Stomach (tissue), 8 donors: ENCODE measurements at regions not wholly inside any gene's neighbourhood (a gene's known extent, or its start where the extent isn't known, plus 50 kb on each side); places are given as distances from the start of the nearest gene placed in this dataset.
A peak's percentile ranks its signal among the peaks of the same experiment; 100 is the strongest.

Experiments used
- DNase-seq, 2 donors: peaks; one replicate each; pipeline versions ENCODE4 v3.0.0 to v3.0.0-alpha.2; 2013 to 2019
- H3K27ac ChIP-seq, 5 donors: fragments of 200-600 bp in 4 of 5; sonication (generic) in 4 of 5; one replicate each; pipeline ENCODE4 v1.5.1; 2013 to 2019; ENCODE audit warnings: mild to moderate bottlenecking in 1 of 5, moderate library complexity in 1 of 5
- H3K27me3 ChIP-seq, 3 donors: fragments of 200-600 bp; sonication (generic); one replicate each; pipeline ENCODE4 v1.5.1; 2017 to 2019; ENCODE audit warnings: mixed run types in 1 of 3
- H3K36me3 ChIP-seq, 4 donors: fragments of 200-600 bp; sonication (generic); 1 replicate in 3 of 4; 2 replicates in 1 of 4; pipeline ENCODE4 v1.5.1; 2016 to 2019
- H3K4me1 ChIP-seq, 4 donors: fragments of 200-600 bp; sonication (generic); one replicate each; pipeline ENCODE4 v1.5.1; 2016 to 2019
- H3K4me3 ChIP-seq, 4 donors: fragments of 200-600 bp; sonication (generic) in 3 of 4; one replicate each; pipeline ENCODE4 v1.5.1; 2016 to 2019; ENCODE audit warnings: mild to moderate bottlenecking in 1 of 4
- H3K9me3 ChIP-seq, 4 donors: fragments of 200-600 bp; sonication (generic); one replicate each; pipeline ENCODE4 v1.5.1; 2016 to 2019
- CTCF ChIP-seq, 7 experiments: fragments of 450-650 bp in 4 of 7; fragments of 200-600 bp in 3 of 7; sonication (generic) in 3 of 7; IDR thresholded peaks; one replicate each; pipeline ENCODE4 v1.5.1; 2016 to 2019; ENCODE audit warnings: antibody characterized with exemption in 7 of 7, control low read depth in 2 of 7, mild to moderate bottlenecking in 1 of 7
- EP300 ChIP-seq: sonication (generic); formaldehyde crosslinking; IDR thresholded peaks from one replicate; pipeline ENCODE4 v1.6.1; 2017; ENCODE audit warnings: antibody characterized with exemption
- POLR2A ChIP-seq, 4 donors: fragments of 450-650 bp; IDR thresholded peaks; one replicate each; pipeline ENCODE4 v1.6.1; 2016; ENCODE audit warnings: antibody characterized with exemption in 4 of 4, control low read depth in 2 of 4, mild to moderate bottlenecking in 1 of 4, moderate library complexity in 1 of 4
- POLR2AphosphoS5 ChIP-seq, 3 donors: sonication (generic); formaldehyde crosslinking; IDR thresholded peaks; one replicate each; pipeline ENCODE4 v1.6.1; 2016; ENCODE audit warnings: antibody characterized with exemption in 3 of 3
- WGBS, 5 donors: extraction: QIAGEN DNeasy Blood & Tissue Kit in 3 of 5; methylation state at CpG; one replicate each; pipeline versions ENCODE4 v1.1.5 to v1.1.7; 2013 to 2018; 5-methylcytosine and 5-hydroxymethylcytosine counted together
- intact Hi-C: fragments of 100-400 bp; cut with DNase I; formaldehyde crosslinking; loops from one replicate; pipeline ENCODE4 v1.15.1; 2023; ENCODE audit warnings: low total_unique reads
- donor health status: healthy with polysubstance abuse.
- donor health status: Bipolar disorder and iron deficiency.
- donor health status: healthy.

DNA sequence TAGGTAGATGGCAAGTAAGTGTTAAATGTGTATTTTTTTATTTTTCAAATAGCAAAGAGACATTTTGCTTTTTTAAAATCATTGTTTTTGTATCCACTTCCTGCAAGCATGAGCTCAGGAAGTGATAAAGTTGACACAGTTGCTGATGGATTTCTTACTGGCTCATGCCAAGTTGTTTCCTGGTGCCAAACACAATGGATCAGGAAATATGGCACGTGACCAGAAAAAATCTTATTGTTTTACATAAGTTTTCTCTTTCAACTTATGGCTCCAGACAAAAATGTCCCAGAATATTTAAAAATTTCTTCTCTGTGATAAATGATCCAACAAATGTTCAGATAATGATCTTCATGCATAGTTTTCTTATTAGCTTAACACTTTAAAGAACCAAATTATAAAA lies 1279.1 kb upstream of the FLRT2 start:
- intact Hi-C loops = no loop called here
- no peak for TF ChIP-seq POLR2AphosphoS5 (IDR thresholded peaks at IDR 0.05)
- TF ChIP-seq CTCF (IDR thresholded peaks at IDR 0.05) = no peak
- TF ChIP-seq EP300 = no peak
- TF ChIP-seq POLR2A (IDR thresholded peaks at IDR 0.05) = no peak
- WGBS, 5 donors = 8 to 18% (median 11%) methylated on average over 1 of the region's 1 CpG

GRCh38 chr14:84251411-84252115 lies 1278.4 kb upstream of the FLRT2 start:
- peak in 1 of 2 donors; percentile 85 for DNase-seq
- no peaks in the 10 kb centered on the region for H3K27me3 ChIP-seq
- 50 to 85% (median 63%) methylated on average over 1 of the region's 1 CpG for WGBS, 5 donors
- intact Hi-C loops = no loop called here
- no peaks in the 10 kb centered on the region for H3K9me3 ChIP-seq
- no peak overlapping the region for H3K4me3 ChIP-seq
- TF ChIP-seq POLR2A (IDR thresholded peaks at IDR 0.05) (no peak), POLR2AphosphoS5 (IDR thresholded peaks at IDR 0.05) (no peak), EP300 (no peak), CTCF (IDR thresholded peaks at IDR 0.05) (no peak)
- no peaks in the 10 kb centered on the region for H3K36me3 ChIP-seq
- H3K27ac ChIP-seq = no peak overlapping the region
- H3K4me1 ChIP-seq = peaks cover 0 to 17% (median 5%) of the 10 kb centered on the region in 4 donors

More for the DNA sequence above, 1279.1 kb upstream of the FLRT2 start:
- peaks cover 0 to 17% (median 5%) of the 10 kb centered on the region in 4 donors for H3K4me1 ChIP-seq
- H3K27ac ChIP-seq = no peak overlapping the region
- no peaks in the 10 kb centered on the region for H3K9me3 ChIP-seq
- peak in 1 of 2 donors; percentile 76 for DNase-seq
- H3K4me3 ChIP-seq = no peak overlapping the region
- no peaks in the 10 kb centered on the region for H3K36me3 ChIP-seq
- no peaks in the 10 kb centered on the region for H3K27me3 ChIP-seq

DNA sequence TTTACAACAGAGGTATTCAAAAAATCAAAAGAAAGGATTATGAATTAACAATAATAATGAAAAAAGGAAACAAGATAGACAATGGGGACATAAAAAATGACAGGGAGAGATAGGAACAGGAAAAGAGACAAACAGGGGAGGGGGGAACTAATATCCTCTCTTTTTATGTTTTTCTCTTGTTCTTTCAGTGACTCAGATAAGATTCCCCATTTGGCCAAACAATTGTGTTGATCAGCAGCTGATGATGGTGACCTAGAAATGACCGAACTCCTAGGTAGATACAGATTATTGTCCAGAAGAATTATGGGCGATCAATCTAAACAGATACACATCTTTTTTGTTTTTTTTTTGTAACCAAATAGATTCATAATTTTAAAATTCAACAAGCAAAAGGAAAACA lies 1277.2 kb upstream of the FLRT2 start:
- no peak overlapping the region for H3K27ac ChIP-seq
- no peaks in the 10 kb centered on the region for H3K9me3 ChIP-seq
- TF ChIP-seq EP300 = no peak
- no peak for TF ChIP-seq POLR2AphosphoS5 (IDR thresholded peaks at IDR 0.05)
- TF ChIP-seq POLR2A (IDR thresholded peaks at IDR 0.05) = no peak
- TF ChIP-seq CTCF (IDR thresholded peaks at IDR 0.05) = no peak
- peaks cover 0 to 17% (median 5%) of the 10 kb centered on the region in 4 donors for H3K4me1 ChIP-seq
- no peak for DNase-seq
- H3K36me3 ChIP-seq = no peaks in the 10 kb centered on the region
- 90 to 97% (median 93%) methylated on average over 2 of the region's 2 CpGs for WGBS, 5 donors
- no peaks in the 10 kb centered on the region for H3K27me3 ChIP-seq
- intact Hi-C loops = no loop called here
- no peak overlapping the region for H3K4me3 ChIP-seq

DNA sequence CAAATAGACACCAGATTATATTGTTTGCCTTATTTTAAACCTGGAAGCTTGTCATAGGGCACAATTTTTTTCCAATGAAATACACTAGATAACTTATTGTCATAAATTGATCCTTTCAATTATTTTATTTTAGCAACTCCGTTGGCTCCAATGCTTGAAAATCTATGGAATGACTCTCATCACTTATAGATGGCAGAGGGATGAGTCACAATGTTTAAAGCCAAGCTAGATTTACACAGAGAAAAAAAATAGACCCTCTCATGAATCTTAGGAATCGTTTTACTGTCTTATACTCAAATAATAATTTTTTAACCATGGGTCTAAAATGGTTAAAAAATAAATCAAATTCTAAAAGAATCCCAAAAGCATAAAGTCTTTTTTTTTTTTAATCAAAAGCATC lies 1276.6 kb upstream of the FLRT2 start:
- Histone ChIP-seq H3K36me3 (no peaks in the 10 kb centered on the region), H3K27ac (no peak overlapping the region), H3K4me3 (no peak overlapping the region), H3K9me3 (no peaks in the 10 kb centered on the region), H3K27me3 (no peaks in the 10 kb centered on the region), H3K4me1 (peaks cover 0 to 17% (median 5%) of the 10 kb centered on the region in 4 donors)
- WGBS, 5 donors = 72 to 83% (median 77%) methylated on average over 2 of the region's 2 CpGs
- TF ChIP-seq POLR2A (IDR thresholded peaks at IDR 0.05) (no peak), EP300 (no peak), CTCF (IDR thresholded peaks at IDR 0.05) (no peak), POLR2AphosphoS5 (IDR thresholded peaks at IDR 0.05) (no peak)
- intact Hi-C loops = no loop called here
- DNase-seq = no peak
